Stimulated activated CD8-positive, alpha-beta memory T cell treated with anti-CD3 and anti-CD28 coated beads, Interleukin-15, amount 100 ng/mL, for 1 hour (primary cell): ENCODE measurements at regions not wholly inside any gene's neighbourhood (a gene's known extent, or its start where the extent isn't known, plus 50 kb on each side); places are given as distances from the start of the nearest gene placed in this dataset.
"Not testable (repeated sequence)": the region's sequence is repeated elsewhere in the genome, so short reads cannot be mapped to it uniquely, and the experiment has no call there.

Experiments
- DNase-seq: peaks from one replicate; pipeline ENCODE4 v3.0.0-alpha.2; 2020; ENCODE audit warnings: low read depth

DNA sequence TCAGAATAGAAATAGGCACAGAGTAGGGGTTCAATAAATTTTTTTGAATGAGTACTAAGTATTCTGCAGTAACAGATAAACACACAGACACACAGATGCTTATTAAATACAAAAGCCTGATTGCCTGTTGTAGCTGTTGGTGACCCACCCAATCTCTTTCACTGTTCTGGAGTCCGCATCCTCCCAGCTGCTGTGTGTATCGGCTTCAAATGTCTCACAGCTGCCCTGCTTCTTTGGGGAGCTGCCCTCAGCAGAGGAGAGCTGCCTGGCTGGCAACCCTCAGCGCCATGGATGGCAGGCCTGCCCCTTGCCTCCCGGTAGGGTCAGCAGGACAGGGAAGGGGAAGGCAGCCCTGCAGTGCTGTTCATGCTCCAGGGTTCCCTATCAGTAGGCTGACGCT is 50.5 kb upstream of the PRNP start:
- no peak for DNase-seq

GRCh38 chr20:4635342-4635741 is 50.9 kb upstream of the PRNP start:
- no peak for DNase-seq

DNA sequence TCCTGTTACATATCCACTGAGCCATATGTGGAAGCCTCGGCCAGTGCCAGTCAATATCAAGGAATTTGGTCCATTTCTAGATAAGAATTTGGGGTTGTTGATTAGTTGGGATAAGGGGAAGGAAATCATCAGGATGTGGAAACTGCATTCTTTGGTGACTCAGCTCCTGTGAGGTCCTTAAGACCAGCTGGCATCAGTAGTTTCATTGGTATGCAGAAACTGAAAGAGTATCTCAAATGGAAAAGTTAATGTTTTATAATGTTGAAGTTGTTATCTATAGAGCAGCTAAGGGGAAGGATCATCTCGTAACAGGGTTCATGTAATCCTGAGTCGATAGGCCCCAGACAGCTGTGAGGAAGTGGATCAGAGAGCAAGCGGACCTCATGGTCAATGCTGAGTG is 52.5 kb upstream of the PRNP start:
- DNase-seq = no peak

DNA sequence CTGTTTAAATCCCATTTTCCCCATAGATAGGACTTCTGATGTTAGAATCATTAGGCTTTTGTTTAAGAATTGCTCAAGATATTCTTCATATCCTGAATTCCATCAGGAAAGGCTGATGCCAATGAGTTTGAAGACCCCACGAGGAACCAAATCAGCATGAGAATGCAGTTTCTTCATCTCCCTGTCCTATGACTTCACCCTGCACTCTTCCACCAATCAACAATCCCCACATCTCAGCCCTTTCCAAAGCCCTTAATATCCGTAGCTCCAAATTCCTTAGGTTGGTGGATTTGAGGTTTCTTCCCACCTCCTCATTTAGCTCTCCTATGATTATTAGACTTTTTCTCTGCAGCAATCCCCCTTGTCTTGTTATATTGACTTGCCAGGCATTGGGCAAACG is 52.9 kb upstream of the PRNP start:
- DNase-seq = no peak

- no peak for DNase-seq
These were observed 53.4 kb upstream of the PRNP start for GRCh38 chr20:4632876-4633275.

DNA sequence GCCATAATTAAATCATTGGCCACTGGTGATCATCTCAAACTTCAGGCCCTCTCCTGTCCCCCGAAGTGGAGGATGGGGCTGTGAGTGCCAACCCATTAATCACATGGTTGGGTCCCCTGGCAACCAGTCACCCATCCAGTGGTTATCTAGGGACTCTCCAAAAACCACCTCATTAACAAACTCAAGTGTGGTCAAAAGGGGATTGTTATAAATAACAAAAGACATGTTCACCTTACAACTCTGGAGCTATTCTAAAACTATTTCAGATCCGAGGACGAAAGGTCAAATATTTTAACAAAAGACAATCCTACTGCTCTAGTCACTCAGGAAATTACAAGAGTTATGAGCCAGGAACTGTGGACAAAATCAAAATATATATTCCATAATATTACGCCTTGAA is 60.0 kb upstream of the PRNP start:
- no peak for DNase-seq

DNA sequence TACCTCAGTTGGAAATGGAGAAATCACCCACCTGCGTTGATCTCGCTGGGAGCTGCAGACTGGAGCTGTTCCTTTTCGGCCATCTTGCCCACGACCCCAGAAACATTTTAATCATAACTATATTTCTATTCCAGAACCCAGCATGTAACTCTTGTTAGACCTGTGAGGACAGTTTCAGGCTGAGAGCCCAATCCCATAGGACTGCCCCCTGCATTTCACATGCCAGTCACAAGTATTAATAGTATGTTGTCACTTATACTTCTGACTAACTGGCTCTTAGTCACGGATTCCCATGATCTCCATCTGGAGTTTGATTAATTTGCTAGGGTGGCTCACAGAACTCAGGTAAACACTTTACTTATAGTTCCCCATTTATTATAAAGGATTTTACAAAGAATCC is 60.6 kb upstream of the PRNP start:
- no peak for DNase-seq

DNA sequence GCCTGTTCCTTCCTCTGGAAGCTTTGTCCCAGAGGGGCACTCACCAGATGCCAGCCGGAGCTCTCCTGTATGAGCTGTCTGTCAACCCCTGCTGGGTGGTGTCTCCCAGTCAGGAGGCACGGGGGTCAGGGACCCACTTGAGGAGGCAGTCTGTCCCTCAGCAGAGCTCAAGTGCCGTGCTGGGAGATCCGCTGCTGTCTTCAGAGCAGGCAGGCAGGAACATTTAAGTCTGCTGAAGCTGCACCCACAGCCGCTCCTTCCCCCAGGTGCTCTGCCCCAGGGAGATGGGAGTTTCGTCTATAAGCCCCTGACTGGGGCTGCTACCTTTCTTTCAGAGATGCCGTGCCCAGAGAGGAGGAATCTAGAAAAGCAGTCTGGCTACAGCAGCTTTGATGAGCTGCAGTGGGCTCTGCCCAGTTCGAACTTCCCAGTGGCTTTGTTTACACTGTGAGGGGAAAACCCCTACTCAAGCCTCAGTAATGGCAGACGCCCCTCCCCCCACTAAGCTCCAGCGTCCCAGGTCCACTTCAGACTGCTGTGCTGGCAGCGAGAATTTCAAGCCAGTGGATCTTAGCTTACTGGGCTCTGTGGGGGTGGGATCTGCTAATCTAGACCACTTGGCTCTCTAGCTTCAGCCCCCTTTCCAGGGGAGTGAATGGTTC is 61.5 kb upstream of the PRNP start:
- DNase-seq = not testable (repeated sequence)

DNA sequence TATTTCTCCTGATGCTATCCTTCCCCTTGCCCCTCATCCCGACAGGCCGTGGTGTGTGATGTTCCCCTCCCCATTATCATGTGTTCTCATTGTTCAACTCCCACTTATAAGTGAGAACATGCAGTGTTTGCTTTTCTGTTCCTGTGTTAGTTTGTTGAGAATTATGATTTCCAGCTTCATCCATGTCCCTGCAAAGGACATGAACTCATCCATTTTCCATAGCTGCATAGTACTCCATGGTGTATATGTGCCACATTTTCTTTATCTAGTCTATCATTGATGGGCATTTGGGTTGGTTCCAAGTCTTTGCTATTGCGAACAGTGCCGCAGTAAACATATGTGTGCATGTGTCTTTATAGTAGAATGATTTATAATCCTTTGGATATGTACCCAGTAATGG is 67.1 kb upstream of the PRNP start:
- not testable (repeated sequence) for DNase-seq

- no peak for DNase-seq
These were observed 68.8 kb upstream of the PRNP start for GRCh38 chr20:4617484-4617883.

- DNase-seq = no peak
These were observed 69.2 kb upstream of the PRNP start for GRCh38 chr20:4617019-4617418.

GRCh38 chr20:4613718-4614620 is 72.3 kb upstream of the PRNP start:
- peak; percentile 54 for DNase-seq

DNA sequence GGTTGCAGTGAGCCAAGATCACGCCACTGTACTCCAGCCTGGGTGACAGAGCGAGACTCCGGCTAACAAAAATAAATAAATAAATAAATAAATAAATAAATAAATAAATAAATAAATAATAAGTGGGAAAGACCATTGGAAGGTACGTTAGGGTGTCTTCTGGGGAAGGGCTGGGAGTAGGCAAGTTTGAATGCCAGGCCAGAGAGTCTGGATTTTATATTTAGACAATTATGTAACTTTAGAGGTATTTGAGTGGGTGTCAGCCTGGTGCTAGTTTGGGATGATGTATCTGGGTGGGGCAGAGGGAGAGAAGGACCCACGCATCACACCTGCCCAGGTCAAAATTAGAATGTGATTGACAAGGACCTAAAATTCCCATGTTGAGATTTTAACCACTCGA is 73.1 kb upstream of the PRNP start:
- DNase-seq = no peak

GRCh38 chr20:4610871-4611270 is 75.4 kb upstream of the PRNP start:
- no peak for DNase-seq

DNA sequence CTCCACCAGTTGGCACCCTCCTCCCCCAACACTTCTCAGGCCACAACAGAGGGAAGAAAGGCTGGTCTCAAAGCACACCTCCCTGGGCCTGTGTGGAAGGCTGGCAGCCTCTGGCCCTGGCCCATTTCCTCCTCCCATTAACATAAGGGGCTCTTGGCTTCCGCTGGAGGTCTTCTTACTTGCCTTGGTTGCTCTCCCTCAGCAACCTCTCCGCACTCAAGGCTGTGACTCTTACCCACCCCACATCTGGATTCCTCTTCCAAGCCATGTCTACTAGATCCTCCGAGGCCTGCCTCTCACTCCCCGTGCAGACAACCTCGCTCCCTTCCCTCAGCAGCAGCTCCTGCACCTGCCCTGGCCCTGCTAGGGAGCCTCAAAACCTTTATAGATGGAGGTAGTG is 76.7 kb upstream of the PRNP start:
- no peak for DNase-seq

GRCh38 chr20:4608861-4609260 is 77.4 kb upstream of the PRNP start:
- DNase-seq = no peak

DNA sequence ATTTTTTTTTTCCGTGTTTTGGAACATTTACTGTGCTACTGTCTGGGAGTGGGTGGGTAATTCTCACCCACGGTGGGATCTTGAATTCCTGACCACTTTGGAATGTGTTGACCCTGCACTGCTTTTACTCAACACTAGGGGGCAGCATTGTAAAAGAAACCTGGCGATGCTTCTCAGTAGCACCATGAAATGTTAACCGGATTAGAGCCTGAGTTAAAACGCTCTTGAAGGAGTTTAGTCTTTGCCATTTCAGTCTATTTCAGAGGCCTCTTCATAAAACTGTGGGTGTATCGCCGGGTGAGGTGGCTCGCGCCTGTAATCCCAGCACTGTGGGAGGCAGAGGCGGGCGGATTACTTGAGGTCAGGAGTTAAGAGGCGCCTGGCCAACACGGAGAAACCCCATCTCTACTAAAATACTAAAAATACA is 79.0 kb upstream of the PRNP start:
- peak; percentile 30 for DNase-seq

DNA sequence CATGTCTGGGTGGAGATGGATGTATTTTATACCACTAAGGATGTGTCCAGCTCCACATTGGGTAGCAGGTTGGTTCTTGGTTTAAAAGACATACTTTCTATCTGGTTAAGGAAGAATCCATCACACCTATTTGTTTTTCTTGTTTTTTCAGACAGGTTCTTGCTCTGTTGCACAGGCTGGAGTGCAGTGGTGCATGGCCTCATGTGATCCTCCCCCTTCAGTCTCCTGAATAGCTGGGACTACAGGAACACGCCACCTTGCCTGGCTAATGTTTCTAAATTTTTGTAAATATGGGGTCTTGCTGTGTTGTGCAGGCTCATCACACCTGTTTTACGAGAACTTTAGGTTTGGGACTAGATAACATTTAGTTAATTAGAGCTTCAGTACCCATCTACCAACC is 80.2 kb upstream of the PRNP start:
- no peak for DNase-seq

DNA sequence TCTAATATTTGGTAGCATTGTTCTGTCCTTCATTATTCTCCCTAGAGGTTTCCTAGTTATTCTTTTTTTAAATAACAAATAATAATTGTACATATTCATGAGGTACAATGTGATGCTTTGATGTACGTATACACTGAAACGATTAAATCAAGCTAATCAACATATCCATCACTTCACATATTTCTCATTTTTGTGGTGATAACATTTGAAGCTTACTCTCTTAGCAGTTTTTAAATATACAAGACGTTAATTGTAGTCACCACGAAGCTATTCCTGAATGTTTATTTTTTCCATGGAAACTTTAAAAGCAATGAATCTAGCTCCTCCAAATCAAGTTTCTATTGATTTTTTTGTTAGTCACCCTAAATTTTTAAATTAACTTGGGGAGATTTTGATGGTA is 81.1 kb upstream of the PRNP start:
- no peak for DNase-seq

GRCh38 chr20:4604580-4604979 is 81.7 kb upstream of the PRNP start:
- DNase-seq = no peak

DNA sequence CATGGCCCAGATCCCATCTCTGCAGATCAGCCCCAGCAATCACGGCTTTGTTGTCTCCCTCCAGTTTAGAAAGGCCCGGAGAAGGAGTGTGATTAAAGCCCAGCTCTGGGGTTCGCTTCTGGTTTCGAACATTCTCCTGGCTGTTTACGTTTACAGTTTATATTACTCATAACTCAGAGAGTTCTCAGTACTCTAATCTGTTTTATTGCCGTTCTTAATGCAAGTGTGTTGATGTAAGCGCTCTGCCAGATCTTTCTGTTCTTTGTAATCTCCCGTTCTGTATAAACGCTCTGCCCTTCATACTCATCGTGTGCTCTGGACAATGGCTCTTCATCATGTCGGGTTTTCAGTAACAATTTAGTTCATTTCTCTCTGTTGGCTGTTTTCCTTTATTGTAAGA is 82.5 kb upstream of the PRNP start:
- DNase-seq = no peak

GRCh38 chr20:4602297-4602631 is 84.0 kb upstream of the PRNP start:
- no peak for DNase-seq

- DNase-seq = no peak
These were observed 84.5 kb upstream of the PRNP start for GRCh38 chr20:4601630-4602296.
